ENCODE measurements at regions not wholly inside any gene's neighbourhood (a gene's known extent, or its start where the extent isn't known, plus 50 kb on each side); places are given as distances from the start of the nearest gene placed in this dataset.

- H3K4me3 ChIP-seq = no peak overlapping the region
- H3K36me3 ChIP-seq (replicated peaks in 1 of 2) = no peaks in the 10 kb centered on the region
- intact Hi-C loops (cut with DNase I) = loop anchor here in 1 of 2 donors (5.0 kb wide), 1 partner anchor 1825 kb away; no protein-coding TSS in a partner anchor
- WGBS, 4 donors = 72 to 75% (median 73%) methylated on average over 7 of the region's 7 CpGs
- DNase-seq = no peak
- no peaks in the 10 kb centered on the region for H3K4me1 ChIP-seq (replicated peaks in 1 of 2)
- H3K27me3 ChIP-seq = no peaks in the 10 kb centered on the region
- H3K9me3 ChIP-seq (replicated peaks in 1 of 3) = no peaks in the 10 kb centered on the region
- no peak overlapping the region for H3K27ac ChIP-seq
- TF ChIP-seq, protein P1, sequence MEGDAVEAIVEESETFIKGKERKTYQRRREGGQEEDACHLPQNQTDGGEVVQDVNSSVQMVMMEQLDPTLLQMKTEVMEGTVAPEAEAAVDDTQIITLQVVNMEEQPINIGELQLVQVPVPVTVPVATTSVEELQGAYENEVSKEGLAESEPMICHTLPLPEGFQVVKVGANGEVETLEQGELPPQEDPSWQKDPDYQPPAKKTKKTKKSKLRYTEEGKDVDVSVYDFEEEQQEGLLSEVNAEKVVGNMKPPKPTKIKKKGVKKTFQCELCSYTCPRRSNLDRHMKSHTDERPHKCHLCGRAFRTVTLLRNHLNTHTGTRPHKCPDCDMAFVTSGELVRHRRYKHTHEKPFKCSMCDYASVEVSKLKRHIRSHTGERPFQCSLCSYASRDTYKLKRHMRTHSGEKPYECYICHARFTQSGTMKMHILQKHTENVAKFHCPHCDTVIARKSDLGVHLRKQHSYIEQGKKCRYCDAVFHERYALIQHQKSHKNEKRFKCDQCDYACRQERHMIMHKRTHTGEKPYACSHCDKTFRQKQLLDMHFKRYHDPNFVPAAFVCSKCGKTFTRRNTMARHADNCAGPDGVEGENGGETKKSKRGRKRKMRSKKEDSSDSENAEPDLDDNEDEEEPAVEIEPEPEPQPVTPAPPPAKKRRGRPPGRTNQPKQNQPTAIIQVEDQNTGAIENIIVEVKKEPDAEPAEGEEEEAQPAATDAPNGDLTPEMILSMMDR (IDR thresholded peaks at IDR 0.05) = no peak
- TF ChIP-seq POLR2A (IDR thresholded peaks at IDR 0.05) = no peak
Measured at GRCh38 chr2:157196956-157197355, 60.5 kb upstream of the GALNT5 start.

GRCh38 chr2:157197848-157198247, 59.7 kb upstream of the GALNT5 start:
- WGBS, 4 donors = 77 to 90% (median 87%) methylated on average over 1 of the region's 1 CpG
- Histone ChIP-seq H3K9me3 (replicated peaks in 1 of 3) (no peaks in the 10 kb centered on the region), H3K27ac (no peak overlapping the region), H3K36me3 (replicated peaks in 1 of 2) (no peaks in the 10 kb centered on the region), H3K27me3 (no peaks in the 10 kb centered on the region), H3K4me1 (replicated peaks in 1 of 2) (no peaks in the 10 kb centered on the region), H3K4me3 (no peak overlapping the region)
- DNase-seq = no peak
- TF ChIP-seq, protein P1 (IDR thresholded peaks at IDR 0.05) = no peak
- no peak for TF ChIP-seq POLR2A (IDR thresholded peaks at IDR 0.05)
- intact Hi-C loops (cut with DNase I) = loop anchor here in 1 of 2 donors (5.0 kb wide), 1 partner anchor 1826 kb away; no protein-coding TSS in a partner anchor

DNA sequence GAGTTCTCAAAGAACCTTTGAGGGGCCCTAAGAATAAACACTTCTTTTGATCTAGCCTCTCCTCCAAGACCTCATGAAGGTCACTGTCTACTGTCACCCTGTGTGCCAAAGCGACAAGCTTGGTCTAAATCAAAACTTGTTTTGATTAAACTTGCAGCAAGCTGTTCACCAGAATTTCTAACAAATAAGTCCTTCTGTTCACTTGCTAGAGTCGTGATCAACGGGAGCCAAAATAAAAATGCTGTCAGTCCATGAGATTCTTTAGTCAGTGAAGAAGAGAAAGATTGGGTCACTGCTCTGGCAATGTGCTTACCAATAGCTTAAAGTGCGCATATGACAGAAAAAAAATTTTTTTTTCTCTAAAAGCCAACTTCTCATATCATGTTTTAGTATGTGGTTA, 53.9 kb upstream of the GALNT5 start:
- no peaks in the 10 kb centered on the region for H3K36me3 ChIP-seq (replicated peaks in 1 of 2)
- WGBS, 4 donors = 77 to 85% (median 81%) methylated on average over 4 of the region's 4 CpGs
- no peaks in the 10 kb centered on the region for H3K4me1 ChIP-seq (replicated peaks in 1 of 2)
- H3K4me3 ChIP-seq = no peak overlapping the region
- no peak for DNase-seq
- H3K27me3 ChIP-seq = no peaks in the 10 kb centered on the region
- H3K27ac ChIP-seq = no peak overlapping the region
- intact Hi-C loops (cut with DNase I) = no loop called here
- TF ChIP-seq POLR2A (IDR thresholded peaks at IDR 0.05) = no peak
- TF ChIP-seq, protein P1 (IDR thresholded peaks at IDR 0.05) = no peak
- H3K9me3 ChIP-seq (replicated peaks in 1 of 3) = no peaks in the 10 kb centered on the region

DNA sequence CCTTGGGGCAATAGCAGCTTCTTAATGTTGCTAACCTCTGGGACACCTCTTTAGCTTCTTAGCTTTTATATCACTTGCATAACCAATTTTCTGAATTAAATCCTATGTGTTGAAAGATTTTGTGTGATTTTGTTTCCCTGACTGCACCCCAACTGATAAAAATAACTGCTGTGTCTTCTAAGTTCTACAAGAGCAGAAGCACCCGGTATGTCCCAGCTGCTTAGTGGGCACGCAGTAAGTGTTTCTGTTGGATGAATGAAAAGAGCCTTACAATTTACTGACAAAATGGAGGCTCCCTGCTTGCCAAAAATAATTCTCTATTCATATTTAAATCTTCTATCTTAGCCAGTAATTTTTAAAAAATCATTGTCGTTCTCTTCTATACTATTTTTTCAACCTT, 53.1 kb upstream of the GALNT5 start:
- no peak for TF ChIP-seq POLR2A (IDR thresholded peaks at IDR 0.05)
- TF ChIP-seq, protein P1 (IDR thresholded peaks at IDR 0.05) = no peak
- Histone ChIP-seq H3K9me3 (replicated peaks in 1 of 3) (no peaks in the 10 kb centered on the region), H3K4me3 (no peak overlapping the region), H3K4me1 (replicated peaks in 1 of 2) (no peaks in the 10 kb centered on the region), H3K36me3 (replicated peaks in 1 of 2) (no peaks in the 10 kb centered on the region), H3K27ac (no peak overlapping the region), H3K27me3 (no peaks in the 10 kb centered on the region)
- WGBS, 4 donors = 77 to 91% (median 86%) methylated on average over 3 of the region's 3 CpGs
- DNase-seq = no peak
- intact Hi-C loops (cut with DNase I) = no loop called here

All from adrenal gland (tissue), 9 donors.